ENCODE measurements at regions not wholly inside any gene's neighbourhood (a gene's known extent, or its start where the extent isn't known, plus 50 kb on each side); places are given as distances from the start of the nearest gene placed in this dataset.

DNA sequence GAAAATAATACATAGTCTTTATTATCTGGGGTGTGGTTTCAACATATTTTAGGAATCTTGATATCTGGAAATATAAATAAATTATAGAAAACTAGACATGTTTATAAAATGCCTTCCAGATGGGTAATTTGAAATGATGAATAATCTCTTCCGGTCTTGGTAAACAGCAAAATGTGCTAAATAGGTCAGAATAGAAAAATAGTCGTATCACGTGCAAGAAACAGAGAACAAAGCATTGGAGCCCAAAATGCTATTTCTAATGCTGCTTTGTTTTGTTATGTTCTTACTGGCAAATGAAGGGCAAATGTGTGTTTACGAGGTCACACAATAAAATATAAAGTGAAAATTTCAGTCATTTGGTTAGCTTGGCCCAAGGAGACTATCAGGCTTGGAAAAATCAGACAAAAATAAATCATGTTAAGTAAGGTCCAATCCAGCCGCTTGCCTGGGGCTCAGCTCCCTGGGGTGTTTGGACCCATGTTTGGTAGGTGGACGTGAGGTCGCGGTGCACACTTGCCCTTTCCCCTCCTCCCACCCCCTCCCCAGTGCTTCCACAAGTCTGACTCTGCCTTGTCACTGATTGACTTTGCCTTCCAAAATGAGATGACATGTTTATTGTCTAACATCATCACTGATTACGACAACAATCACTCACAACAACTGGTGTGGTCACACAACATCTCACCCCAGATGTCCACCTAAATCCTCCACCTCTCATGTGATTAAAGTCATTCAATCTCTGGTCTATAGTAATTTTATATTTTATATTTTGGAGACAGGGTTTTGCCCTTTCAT is 56.0 kb downstream of the RIN2 start:
- H3K27ac Mint-ChIP-seq, result no peak overlapping the region
- no peak for TF ChIP-seq CTCF (conservative IDR thresholded peaks at IDR 0.05)
- H3K27me3 Mint-ChIP-seq, result no peaks in the 10 kb centered on the region
- peaks cover 23% of the 10 kb centered on the region for H3K36me3 Mint-ChIP-seq
- H3K9me3 Mint-ChIP-seq, result no peaks in the 10 kb centered on the region
- H3K4me1 Mint-ChIP-seq (ENCODE audit: unreplicated experiment), result peaks cover 21% of the 10 kb centered on the region
- no peak for DNase-seq (ENCODE audit: extremely low spot score, unreplicated experiment)
- no peak overlapping the region for H3K4me3 Mint-ChIP-seq

GRCh38 chr20:19815553-19815991 is 57.5 kb downstream of the RIN2 start:
- Mint-ChIP-seq H3K27ac (peak overlapping the region; percentile 28), H3K9me3 (no peaks in the 10 kb centered on the region), H3K36me3 (peaks cover 18% of the 10 kb centered on the region), H3K4me3 (peak overlapping the region; percentile 15), H3K27me3 (no peaks in the 10 kb centered on the region), H3K4me1 (ENCODE audit: unreplicated experiment) (peaks cover 21% of the 10 kb centered on the region)
- no peak for TF ChIP-seq CTCF (conservative IDR thresholded peaks at IDR 0.05)
- DNase-seq (ENCODE audit: extremely low spot score, unreplicated experiment), result no peak

DNA sequence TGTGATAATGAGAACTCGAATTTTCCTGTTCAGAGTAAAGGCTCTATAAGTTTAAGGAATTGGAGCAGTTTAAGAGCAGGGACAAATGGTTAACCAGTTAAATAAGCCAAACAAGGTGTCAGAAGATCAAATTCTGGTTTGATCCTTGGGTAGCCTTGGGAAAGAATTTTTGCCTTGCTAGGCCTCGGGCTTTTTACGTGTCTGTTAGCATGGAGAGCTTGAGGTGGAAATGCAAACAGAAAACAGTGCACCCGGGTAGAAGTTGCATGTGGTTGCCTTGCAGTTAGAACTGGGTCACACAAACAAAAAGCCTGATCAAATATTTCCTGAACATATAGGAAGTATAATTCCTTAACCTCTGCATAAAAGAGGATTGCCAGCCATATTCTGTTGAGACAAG is 58.3 kb downstream of the RIN2 start:
- Mint-ChIP-seq H3K4me3 (no peak overlapping the region), H3K27me3 (no peaks in the 10 kb centered on the region), H3K27ac (no peak overlapping the region), H3K36me3 (peaks cover 12% of the 10 kb centered on the region), H3K9me3 (no peaks in the 10 kb centered on the region), H3K4me1 (ENCODE audit: unreplicated experiment) (peaks cover 21% of the 10 kb centered on the region)
- TF ChIP-seq CTCF (conservative IDR thresholded peaks at IDR 0.05), result no peak
- no peak for DNase-seq (ENCODE audit: extremely low spot score, unreplicated experiment)

GRCh38 chr20:19817017-19817416 is 59.0 kb downstream of the RIN2 start:
- no peak for DNase-seq (ENCODE audit: extremely low spot score, unreplicated experiment)
- Mint-ChIP-seq H3K36me3 (peaks cover 12% of the 10 kb centered on the region), H3K4me3 (no peak overlapping the region), H3K27ac (no peak overlapping the region), H3K27me3 (no peaks in the 10 kb centered on the region), H3K4me1 (ENCODE audit: unreplicated experiment) (peaks cover 21% of the 10 kb centered on the region), H3K9me3 (no peaks in the 10 kb centered on the region)
- no peak for TF ChIP-seq CTCF (conservative IDR thresholded peaks at IDR 0.05)

DNA sequence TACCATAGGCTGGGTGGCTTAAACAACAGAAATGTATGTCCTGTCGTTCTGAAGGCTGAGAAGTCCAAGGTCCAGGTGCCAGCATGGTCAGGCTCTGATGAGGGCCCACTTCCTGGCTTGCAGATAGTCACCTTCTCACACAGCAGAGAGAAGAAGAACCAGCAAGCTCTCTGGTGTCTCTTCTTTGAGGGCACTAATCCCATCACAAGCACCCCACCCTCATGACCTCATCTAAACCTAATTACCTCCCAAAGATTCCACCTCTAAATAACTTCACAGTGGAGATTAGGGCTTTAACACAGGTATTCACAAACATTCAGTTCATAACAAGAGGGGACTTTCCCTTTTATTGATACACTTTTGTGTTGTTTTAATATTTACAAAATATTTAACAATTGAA is 61.1 kb downstream of the RIN2 start:
- peaks cover 16% of the 10 kb centered on the region for H3K4me1 Mint-ChIP-seq (ENCODE audit: unreplicated experiment)
- H3K27me3 Mint-ChIP-seq, result no peaks in the 10 kb centered on the region
- no peak overlapping the region for H3K4me3 Mint-ChIP-seq
- no peaks in the 10 kb centered on the region for H3K9me3 Mint-ChIP-seq
- TF ChIP-seq CTCF (conservative IDR thresholded peaks at IDR 0.05), result no peak
- DNase-seq (ENCODE audit: extremely low spot score, unreplicated experiment), result no peak
- peaks cover 6% of the 10 kb centered on the region for H3K36me3 Mint-ChIP-seq
- H3K27ac Mint-ChIP-seq, result no peak overlapping the region

Data from type B pancreatic cell (in vitro differentiated cells).